ENCODE measurements at regions not wholly inside any gene's neighbourhood (a gene's known extent, or its start where the extent isn't known, plus 50 kb on each side); places are given as distances from the start of the nearest gene placed in this dataset.

DNA sequence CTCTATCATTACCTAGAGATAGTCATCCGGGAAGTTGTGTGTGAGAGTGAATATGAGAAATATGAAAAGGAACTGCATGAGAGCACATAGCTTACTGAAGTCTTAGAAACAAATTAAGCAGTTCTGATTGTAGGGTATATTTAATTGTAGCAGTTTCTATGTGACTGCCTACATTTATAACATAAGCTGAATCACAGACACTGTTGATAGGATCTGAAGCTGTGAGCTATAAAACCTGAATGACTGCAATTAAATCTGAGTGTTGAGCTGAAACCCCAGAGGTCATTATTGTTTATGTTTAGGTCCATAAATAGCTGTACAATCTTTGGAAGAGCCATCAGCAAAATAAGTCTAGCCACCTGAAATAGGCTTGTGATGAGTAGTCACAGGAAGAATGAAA is 210.1 kb upstream of the CXCL13 start:
- TF ChIP-seq, protein P1, sequence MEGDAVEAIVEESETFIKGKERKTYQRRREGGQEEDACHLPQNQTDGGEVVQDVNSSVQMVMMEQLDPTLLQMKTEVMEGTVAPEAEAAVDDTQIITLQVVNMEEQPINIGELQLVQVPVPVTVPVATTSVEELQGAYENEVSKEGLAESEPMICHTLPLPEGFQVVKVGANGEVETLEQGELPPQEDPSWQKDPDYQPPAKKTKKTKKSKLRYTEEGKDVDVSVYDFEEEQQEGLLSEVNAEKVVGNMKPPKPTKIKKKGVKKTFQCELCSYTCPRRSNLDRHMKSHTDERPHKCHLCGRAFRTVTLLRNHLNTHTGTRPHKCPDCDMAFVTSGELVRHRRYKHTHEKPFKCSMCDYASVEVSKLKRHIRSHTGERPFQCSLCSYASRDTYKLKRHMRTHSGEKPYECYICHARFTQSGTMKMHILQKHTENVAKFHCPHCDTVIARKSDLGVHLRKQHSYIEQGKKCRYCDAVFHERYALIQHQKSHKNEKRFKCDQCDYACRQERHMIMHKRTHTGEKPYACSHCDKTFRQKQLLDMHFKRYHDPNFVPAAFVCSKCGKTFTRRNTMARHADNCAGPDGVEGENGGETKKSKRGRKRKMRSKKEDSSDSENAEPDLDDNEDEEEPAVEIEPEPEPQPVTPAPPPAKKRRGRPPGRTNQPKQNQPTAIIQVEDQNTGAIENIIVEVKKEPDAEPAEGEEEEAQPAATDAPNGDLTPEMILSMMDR (IDR thresholded peaks at IDR 0.05; ENCODE audit: extremely low read depth in 1 of 2, insufficient read depth in 1 of 2, low read depth in 1 of 2, low read length in 2 of 2) = no peak
- TF ChIP-seq POLR2AphosphoS5 (IDR thresholded peaks at IDR 0.05; ENCODE audit: insufficient read depth, low read depth, low read length) (no peak), POLR2A (IDR thresholded peaks at IDR 0.05; ENCODE audit: low read depth, low read length) (no peak), EZH2 (IDR thresholded peaks at IDR 0.05; ENCODE audit: borderline replicate concordance, low read depth, low read length, severe bottlenecking) (no peak)

All from endothelial cell of umbilical vein (primary cell).